Endometrium (tissue), 2 donors: ENCODE measurements at regions not wholly inside any gene's neighbourhood (a gene's known extent, or its start where the extent isn't known, plus 50 kb on each side); places are given as distances from the start of the nearest gene placed in this dataset.
"Not testable (repeated sequence)": the region's sequence is repeated elsewhere in the genome, so short reads cannot be mapped to it uniquely, and the experiment has no call there.

Source experiments
- FAIRE-seq: peaks from 2 replicates; lab custom pipeline; 2012; peaks lifted over from hg19 to GRCh38; lab: Jason Lieb, UNC
- donor health status: control.
- donor health status: control.

- not testable (repeated sequence) for FAIRE-seq
Observed at GRCh38 chr12:9336375-9337011, 128.3 kb upstream of the PZP start.

GRCh38 chr12:9335867-9336266 lies 127.7 kb upstream of the PZP start:
- no peak for FAIRE-seq

- no peak for FAIRE-seq
Observed at GRCh38 chr12:9334964-9335363, 126.8 kb upstream of the PZP start.

DNA sequence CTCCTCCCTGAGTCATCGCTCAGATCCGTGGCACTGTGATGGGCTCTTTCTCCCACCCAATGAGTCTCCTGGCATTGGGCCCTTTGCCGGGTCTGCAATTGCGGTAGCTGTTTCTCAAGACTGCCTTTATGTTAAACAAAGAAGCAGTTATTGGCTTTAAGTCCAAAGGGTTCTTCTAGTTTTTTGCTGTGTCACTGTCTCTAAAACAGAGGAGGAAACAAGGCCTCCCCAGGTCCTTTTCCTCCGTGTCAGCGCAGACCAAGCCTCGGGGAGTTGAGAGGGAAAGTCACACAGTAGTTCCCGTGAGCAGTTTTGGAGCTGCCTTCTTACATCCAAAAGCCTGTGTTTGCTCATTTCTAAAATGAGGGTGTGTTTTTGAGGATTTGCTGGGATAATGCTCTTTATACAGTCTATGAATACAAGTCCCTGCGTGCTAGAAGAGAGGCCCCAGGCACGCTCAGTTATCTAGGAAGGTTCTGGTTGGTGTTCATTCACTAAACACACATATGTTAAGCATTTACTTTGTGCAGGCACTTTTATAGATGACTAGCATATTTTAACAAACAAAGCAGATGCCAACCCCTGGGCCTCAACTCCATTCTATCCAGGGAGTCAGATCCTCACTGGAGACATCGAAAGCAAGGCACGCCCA lies 126.0 kb upstream of the PZP start:
- FAIRE-seq = no peak

DNA sequence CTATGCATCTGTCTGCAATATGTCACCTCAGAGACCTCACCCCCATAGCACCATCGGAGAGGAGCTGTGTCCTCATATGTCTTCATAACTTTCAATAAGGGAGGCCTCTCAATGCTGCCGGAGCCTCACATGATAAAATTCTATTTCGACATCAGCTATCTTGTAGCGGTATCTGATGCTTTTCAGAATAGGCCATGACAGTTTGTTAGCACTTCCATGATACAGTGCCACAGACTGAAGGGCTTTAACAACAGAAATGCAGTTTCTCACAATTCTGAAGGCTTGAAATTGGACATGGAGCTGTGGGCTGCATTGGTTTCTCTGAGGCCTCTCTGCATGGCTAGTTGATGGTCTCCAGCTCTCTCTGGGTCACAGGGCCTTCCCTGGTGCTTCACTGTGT lies 125.0 kb upstream of the PZP start:
- no peak for FAIRE-seq

DNA sequence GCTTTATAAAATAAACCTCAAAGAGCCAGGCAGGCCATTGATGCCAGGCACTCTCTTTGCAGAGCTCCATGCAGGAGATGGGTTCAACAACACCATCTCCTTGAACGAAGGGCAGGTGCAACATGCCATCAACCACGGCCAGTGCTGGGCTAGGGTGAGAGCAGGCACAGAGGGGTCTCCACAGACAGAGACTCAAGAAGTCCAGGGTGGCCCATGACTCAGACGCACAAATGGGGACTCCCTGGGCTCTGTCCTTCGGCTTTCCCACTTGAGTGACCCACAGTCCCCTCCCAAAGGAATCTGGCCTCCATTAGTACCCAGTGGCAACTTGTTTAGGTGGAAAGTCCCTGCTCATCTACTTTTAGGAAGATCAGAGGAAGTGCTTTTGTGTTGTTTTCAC lies 124.4 kb upstream of the PZP start:
- no peak for FAIRE-seq

DNA sequence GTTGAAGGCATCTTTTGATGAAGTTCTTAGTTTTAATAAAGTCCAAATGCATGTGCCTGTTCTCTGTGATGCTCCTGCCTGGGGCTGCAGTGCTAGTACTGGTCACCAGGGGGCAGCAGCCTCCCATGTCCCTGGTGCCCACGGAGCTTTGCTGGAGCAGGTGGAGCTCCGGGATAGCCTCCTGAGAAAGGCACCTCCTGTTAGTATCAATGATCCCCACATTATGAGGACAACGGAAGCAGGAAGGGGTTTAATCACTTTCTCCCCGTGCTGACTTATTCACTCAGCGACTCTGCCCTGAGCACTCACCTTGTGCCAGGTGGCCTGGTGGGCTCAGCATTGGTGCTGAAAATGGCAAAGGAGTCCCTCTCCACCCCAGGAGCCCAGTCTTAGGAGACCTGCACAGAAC lies 123.0 kb upstream of the PZP start:
- no peak for FAIRE-seq

GRCh38 chr12:9329019-9329418 lies 120.8 kb upstream of the PZP start:
- no peak for FAIRE-seq

DNA sequence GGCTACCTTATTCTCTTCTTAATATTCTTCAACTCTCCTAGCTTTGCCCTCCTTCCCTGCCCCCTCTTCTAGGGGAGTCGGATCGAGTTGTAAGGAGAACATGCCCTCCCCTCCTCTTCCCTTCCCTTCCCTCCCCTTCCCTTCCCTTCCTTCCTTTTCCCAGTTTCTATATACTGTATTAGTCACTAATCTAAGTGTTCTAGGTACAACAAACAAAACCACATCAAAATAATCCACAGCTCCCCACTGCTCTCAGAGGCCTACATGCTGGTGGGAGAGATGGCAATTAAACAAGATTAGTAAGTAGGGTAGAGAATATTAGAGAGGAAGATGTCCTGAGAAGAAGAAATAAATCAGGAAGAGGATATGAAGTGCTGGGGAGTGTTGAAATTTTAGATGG lies 119.9 kb upstream of the PZP start:
- no peak for FAIRE-seq

DNA sequence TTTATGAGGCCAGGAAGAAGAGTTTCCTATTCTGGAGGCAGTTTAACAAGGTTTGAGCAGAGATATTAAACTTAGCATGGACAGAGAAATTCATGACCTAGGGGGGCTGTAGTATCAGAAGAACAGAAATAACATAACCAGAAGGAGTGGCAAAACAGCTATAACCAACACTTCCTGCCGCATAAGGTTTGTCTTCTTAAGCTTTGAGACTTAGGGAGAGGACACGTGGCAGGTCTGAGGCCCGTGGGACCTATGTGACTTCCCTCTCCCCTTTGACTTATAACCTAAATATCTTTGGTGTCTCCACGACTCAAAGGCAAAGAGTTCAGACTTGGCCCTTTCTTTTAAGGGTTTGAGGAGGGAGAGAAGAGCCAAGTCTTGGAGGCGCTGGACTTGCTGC lies 119.1 kb upstream of the PZP start:
- FAIRE-seq = no peak

DNA sequence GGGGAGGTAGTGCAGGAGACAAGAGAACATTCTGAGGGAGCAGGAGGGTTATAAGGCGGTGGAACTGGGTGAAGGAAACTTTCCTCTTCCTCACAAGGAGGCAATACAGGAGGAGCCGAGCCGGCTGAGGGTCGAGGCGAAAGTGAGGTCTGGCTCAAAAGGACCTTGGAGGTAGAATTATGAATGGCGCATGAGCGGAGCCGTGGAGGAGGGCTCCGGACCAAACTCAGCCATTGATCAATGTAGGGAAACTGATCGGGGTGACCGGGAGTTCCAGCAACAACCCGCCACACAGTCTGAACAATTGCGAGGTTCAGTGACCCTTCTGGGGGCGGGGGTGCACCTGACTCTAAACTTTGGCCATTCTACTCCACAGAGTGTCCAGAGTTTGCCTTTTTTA lies 118.7 kb upstream of the PZP start:
- FAIRE-seq = not testable (repeated sequence)

DNA sequence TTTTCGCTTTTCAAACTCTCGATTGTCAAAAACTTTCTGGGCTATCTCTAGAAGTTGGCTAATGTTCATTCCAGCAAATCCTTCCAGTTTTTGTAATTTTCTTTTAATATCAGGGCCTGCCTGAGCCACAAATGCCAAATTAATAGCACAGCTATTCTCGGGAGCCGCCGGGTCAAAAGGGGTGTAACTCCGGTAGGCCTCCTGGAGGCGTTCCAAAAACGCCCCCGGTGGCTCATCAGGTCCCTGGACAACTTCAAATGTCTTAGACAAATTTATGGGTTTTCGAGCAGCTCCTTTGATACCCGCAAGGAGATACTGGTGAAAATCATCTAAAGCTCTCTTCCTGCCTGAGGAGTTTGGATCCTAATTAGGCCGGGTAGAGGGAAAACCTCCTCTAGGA lies 117.9 kb upstream of the PZP start:
- FAIRE-seq = no peak

GRCh38 chr12:9325471-9325870 lies 117.3 kb upstream of the PZP start:
- FAIRE-seq = no peak

DNA sequence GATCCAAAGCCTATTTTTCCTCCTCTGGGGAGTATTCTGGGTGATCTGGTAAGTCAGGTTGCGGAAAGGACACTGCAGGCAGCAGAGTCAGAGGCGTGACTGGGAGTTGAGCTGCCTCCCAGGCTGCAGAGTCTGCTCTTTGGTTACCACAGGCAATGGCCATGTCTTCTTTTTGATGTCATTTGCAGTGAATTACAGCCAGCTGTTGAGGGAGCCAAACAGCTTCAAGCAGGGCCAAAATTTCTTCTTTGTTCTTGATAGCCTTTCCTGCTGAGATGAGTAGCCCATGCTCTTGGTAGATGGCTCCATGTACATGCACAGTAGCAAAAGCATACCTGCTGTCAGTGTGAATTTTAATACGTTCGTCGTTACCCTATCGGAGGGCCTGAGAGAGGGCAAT lies 116.6 kb upstream of the PZP start:
- FAIRE-seq = no peak

- no peak for FAIRE-seq
Observed at GRCh38 chr12:9323144-9323681, 115.0 kb upstream of the PZP start.

DNA sequence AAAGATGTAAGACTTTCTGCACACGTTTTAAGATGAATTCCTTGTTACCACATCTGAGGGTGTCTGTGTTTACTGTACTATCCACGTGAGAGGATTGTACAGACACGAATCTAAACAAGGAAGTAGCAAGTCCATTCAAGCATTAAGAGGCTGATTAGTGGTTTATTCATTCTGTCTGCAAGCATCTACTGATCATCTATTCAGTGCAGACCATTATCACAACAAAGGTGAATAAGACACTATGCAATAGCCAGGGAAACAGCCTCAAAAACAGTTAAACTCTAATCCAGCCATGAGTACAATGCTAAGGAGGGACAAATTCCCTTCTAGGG lies 111.6 kb upstream of the PZP start:
- no peak for FAIRE-seq

DNA sequence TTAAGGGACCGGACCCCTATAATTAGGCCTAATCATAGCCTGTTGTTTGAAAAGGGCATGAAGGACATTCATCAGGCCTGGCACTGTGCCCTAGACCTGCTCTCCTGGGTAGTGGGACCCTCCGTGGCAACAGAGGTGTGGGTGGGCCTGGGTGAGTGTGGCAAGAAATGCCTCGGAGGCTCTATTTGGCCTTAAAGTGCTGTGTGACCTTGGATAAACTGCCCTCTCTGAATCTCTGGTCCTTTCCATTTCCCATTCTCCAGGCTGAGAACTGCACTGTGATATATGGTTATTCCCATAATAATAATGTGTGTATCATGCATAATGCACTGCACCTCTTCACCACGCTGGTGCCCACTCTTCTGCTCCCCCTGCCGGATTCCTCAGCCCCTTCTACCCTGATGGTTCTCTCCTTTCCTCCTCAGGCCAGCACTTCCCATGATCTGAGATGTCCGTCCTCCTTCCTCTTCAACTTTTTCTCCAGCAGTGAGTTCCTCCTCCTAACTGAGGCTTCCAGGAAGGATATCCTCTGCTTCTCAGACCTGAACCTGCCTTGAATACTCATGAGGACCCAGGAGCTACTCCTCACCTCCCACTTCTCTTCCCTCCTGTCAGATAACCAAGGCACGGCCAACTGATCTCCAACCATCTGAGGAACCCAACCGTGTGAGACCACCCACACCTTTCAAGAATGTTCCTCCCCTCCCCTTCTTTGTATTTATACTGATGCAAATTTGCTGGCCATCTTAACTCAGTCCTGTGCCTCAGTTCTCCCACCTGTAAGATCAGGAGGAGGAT lies 111.0 kb upstream of the PZP start:
- no peak for FAIRE-seq

- FAIRE-seq = not testable (repeated sequence)
Observed at GRCh38 chr12:9313479-9313878, 105.3 kb upstream of the PZP start.

- not testable (repeated sequence) for FAIRE-seq
Observed at GRCh38 chr12:9312406-9313392, 104.5 kb upstream of the PZP start.

GRCh38 chr12:9311454-9311853 lies 103.3 kb upstream of the PZP start:
- not testable (repeated sequence) for FAIRE-seq

- FAIRE-seq = not testable (repeated sequence)
Observed at GRCh38 chr12:9310645-9311044, 102.5 kb upstream of the PZP start.

- not testable (repeated sequence) for FAIRE-seq
Observed at GRCh38 chr12:9309749-9310148, 101.6 kb upstream of the PZP start.
